GM21447 (cell line): ENCODE measurements at regions not wholly inside any gene's neighbourhood (a gene's known extent, or its start where the extent isn't known, plus 50 kb on each side); places are given as distances from the start of the nearest gene placed in this dataset.

Experiments
- ATAC-seq: cut with Tn5 transposase; IDR thresholded peaks from one replicate; pipeline ENCODE4 v1.9.1; 2021; ENCODE audit not compliant: unreplicated experiment

GRCh38 chr4:152164561-152164960, 371.3 kb downstream of the FBXW7 start:
- ATAC-seq, result no peak

- no peak for ATAC-seq
Measured at GRCh38 chr4:152162331-152162697, 373.6 kb downstream of the FBXW7 start.

- no peak for ATAC-seq
Measured at GRCh38 chr4:152161676-152162330, 374.1 kb downstream of the FBXW7 start.

- ATAC-seq, result no peak
Measured at GRCh38 chr4:152160225-152160800, 375.6 kb downstream of the FBXW7 start.

- ATAC-seq, result no peak
Measured at GRCh38 chr4:152159773-152160172, 376.1 kb downstream of the FBXW7 start.

GRCh38 chr4:152158225-152158624, 377.7 kb downstream of the FBXW7 start:
- no peak for ATAC-seq

- no peak for ATAC-seq
Measured at GRCh38 chr4:152157629-152158028, 378.3 kb downstream of the FBXW7 start.

GRCh38 chr4:152156442-152156841, 379.4 kb downstream of the FBXW7 start:
- no peak for ATAC-seq

GRCh38 chr4:152155070-152155469, 380.8 kb downstream of the FBXW7 start:
- ATAC-seq, result no peak

- no peak for ATAC-seq
Measured at GRCh38 chr4:152154433-152154832, 381.5 kb downstream of the FBXW7 start.

- no peak for ATAC-seq
Measured at GRCh38 chr4:152153476-152154270, 382.2 kb downstream of the FBXW7 start.

GRCh38 chr4:152150214-152150613, 385.7 kb downstream of the FBXW7 start:
- ATAC-seq, result no peak

- no peak for ATAC-seq
Measured at GRCh38 chr4:152149745-152150144, 386.1 kb downstream of the FBXW7 start.

- ATAC-seq, result no peak
Measured at GRCh38 chr4:152148057-152148456, 387.2 kb upstream of the GATB start.

GRCh38 chr4:152146244-152146643, 385.4 kb upstream of the GATB start:
- no peak for ATAC-seq

- ATAC-seq, result no peak
Measured at GRCh38 chr4:152143806-152144205, 383.0 kb upstream of the GATB start.

GRCh38 chr4:152138451-152138850, 377.6 kb upstream of the GATB start:
- ATAC-seq, result no peak

GRCh38 chr4:152132776-152133175, 372.0 kb upstream of the GATB start:
- ATAC-seq, result no peak

- ATAC-seq, result no peak
Measured at GRCh38 chr4:152128356-152128755, 367.5 kb upstream of the GATB start.

GRCh38 chr4:152126238-152126637, 365.4 kb upstream of the GATB start:
- no peak for ATAC-seq

GRCh38 chr4:152118819-152119553, 358.2 kb upstream of the GATB start:
- ATAC-seq, result no peak
